CD4-positive, alpha-beta T cell treated with Interleukin-12 subunit alpha and Interleukin-12 subunit beta, for 1 hour (primary cell): ENCODE measurements at regions not wholly inside any gene's neighbourhood (a gene's known extent, or its start where the extent isn't known, plus 50 kb on each side); places are given as distances from the start of the nearest gene placed in this dataset.
A peak's percentile ranks its signal among the peaks of the same experiment; 100 is the strongest.
"Not testable (repeated sequence)": the region's sequence is repeated elsewhere in the genome, so short reads cannot be mapped to it uniquely, and the experiment has no call there.

Source experiments
- DNase-seq: peaks from one replicate; pipeline ENCODE4 v3.0.0-alpha.2; 2020

GRCh38 chrY:12212394-12212793, 488.6 kb upstream of the USP9Y start:
- DNase-seq: no peak

GRCh38 chrY:12215564-12216022, 485.4 kb upstream of the USP9Y start:
- peak; percentile 3 for DNase-seq

- no peak for DNase-seq
Measured at GRCh38 chrY:12230921-12231320, 470.1 kb upstream of the USP9Y start.

DNA sequence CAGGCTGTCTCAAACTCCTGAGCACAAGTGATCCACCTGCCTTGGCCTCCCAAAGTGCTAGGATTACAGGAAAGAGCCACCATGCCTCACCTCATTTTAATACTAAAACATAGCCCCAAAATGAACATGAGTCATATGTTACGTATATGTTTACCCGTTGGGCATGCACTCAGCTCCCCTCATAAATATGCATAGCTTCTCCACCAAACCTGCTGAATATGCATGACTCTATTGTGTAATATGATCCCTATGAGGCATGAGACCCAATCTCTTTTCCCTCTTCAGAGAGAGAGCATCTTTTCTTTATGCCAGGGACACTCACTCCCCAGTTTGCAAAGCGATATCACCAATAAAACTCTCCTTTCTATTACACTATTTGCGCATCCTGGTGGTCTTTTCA, 464.6 kb upstream of the USP9Y start:
- no peak for DNase-seq

DNA sequence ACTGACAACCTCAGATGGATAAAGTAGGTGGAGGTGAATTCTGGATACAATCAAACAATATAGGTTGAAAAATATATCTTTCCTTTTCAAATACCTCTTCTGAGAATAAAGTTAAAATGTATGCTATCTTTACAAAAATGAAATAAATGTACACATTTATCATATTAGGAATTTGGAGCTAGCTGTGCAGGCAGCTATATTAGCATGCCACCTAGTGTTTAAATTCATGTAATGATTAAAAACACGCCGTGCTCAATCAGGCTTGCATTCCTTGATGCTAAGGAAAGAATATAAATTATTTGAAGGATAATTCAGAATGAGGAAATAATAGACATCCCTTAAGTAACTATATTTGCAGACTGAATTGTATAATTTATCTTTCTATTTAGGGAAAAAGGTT, 460.7 kb upstream of the USP9Y start:
- DNase-seq: not testable (repeated sequence)

GRCh38 chrY:12244146-12244545, 456.9 kb upstream of the USP9Y start:
- DNase-seq: no peak

GRCh38 chrY:12253756-12254155, 447.3 kb upstream of the USP9Y start:
- DNase-seq: no peak

GRCh38 chrY:12271162-12271561, 429.9 kb upstream of the USP9Y start:
- no peak for DNase-seq

- no peak for DNase-seq
Measured at GRCh38 chrY:12285608-12286007, 415.4 kb upstream of the USP9Y start.

- DNase-seq: no peak
Measured at GRCh38 chrY:12288919-12289318, 412.1 kb upstream of the USP9Y start.

DNA sequence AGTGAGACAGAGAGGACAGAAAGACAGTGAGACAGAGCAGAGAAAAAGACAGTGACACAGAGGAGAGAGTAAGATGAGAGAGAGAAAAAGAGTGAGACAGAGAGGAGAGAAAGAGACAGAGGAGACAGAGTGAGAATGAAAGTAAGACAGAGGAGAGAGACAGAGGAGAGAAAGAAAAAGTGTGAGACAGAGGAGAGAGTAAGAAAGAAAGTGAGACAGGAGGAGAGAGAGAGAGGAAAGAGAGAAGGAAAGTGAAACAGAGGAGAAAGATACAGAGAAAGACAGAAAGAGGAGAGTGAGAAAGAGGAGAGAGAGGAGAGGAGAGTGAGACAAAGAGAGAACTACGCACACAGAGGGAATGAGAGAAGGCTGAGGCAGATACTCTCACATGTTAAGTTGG, 411.6 kb upstream of the USP9Y start:
- no peak for DNase-seq

- no peak for DNase-seq
Measured at GRCh38 chrY:12292542-12292941, 408.5 kb upstream of the USP9Y start.

- DNase-seq: no peak
Measured at GRCh38 chrY:12296460-12296859, 404.6 kb upstream of the USP9Y start.

DNA sequence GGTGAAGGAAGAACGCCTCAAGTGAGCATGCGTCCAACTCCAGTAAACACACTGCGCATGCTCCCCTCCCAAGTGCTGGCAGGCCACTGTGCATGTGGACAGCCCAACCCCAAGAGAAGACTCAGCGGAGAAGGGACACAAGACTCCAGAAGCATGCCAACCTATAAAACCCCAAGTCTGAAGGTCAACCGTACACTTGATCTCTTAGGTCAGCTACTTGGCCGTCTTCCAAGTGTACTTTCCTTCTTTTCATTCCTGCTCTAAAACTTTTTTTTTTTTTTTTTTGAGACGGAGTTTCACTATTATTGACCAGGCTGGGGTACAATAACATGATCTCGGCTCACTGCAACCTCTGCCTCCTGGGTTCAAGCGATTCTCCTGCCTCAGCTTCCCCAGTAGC, 401.2 kb upstream of the USP9Y start:
- not testable (repeated sequence) for DNase-seq

DNA sequence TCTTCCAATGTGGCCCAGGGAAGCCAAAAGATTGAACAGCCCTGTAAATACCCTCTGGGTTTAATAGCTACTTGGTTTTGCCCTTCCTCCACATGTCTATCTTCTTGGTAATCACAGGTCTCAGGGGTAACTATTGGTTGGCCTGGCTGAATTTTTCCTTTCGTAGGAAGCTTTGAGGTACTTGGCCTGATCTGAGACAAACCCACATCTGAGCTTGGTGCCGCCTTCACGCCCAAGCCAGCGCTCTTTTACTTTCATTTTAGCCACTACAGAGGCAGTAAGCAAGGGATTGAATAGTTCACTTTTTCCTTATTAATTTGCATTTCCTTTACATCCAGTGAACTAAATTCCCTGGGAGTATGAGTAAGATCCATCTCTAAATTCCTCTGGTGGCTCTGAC, 397.6 kb upstream of the USP9Y start:
- peak; percentile 23 for DNase-seq

GRCh38 chrY:12305456-12305855, 395.6 kb upstream of the USP9Y start:
- no peak for DNase-seq

DNA sequence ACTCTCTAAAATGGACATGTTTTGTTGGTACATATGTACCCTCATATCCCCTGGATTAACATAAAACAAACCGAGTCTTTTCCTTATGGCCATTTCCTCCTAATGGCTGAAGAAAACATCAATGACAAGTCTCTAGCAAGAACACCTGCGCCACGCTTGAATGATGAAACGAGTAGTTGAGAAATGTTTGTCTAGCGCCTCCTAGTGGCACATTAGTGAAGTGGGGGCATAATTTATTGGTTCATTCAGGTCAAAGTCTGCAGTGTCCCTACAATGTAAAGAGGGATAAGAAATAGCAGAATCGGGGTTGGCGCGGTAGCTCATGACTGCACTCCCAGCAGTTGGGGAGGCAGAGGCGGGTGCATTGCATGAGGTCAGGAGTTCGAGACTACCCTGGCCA, 391.8 kb upstream of the USP9Y start:
- peak; percentile 40 for DNase-seq

GRCh38 chrY:12310832-12311231, 390.2 kb upstream of the USP9Y start:
- DNase-seq: no peak

DNA sequence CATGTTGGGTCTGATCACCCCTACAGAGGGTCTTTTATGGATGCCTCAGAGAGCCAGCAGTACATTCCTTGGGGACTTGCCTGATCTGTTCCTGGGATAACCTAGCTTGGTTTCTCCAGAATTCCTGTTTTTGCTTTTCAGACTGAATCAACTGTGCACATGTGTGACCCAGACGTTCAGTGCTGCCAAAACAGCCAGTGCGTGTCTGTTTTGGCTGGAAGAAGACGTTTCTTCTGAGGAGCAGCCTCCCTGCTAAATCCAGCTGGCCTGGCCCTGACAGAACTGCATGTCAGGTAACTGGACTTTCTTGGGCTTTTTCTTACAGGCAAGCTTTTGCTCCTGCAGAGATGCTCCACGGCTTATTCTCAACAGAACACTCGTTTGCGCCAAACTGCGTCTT, 373.3 kb upstream of the USP9Y start:
- no peak for DNase-seq

DNA sequence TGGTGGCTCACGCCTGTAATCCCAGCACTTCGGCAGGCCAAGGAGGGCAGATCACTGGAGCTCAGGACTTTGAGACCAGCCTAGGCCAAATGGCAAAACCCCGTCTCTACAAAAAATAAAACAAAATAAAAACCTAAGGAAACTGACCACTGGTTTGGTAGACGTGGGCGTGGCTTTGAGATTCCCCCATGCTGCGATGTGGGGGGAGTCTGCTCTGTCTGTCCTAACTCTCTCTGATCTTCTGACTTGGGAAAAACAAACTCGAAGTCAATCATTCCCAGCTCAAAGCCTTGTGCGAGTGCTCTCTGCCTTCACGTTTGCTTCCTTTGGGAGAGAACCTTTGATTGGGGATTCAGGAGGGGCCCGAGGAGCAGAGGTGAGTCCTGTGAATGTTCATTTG, 369.1 kb upstream of the USP9Y start:
- DNase-seq: not testable (repeated sequence)

- no peak for DNase-seq
Measured at GRCh38 chrY:12343211-12343610, 357.8 kb upstream of the USP9Y start.

- no peak for DNase-seq
Measured at GRCh38 chrY:12348181-12348580, 352.9 kb upstream of the USP9Y start.

DNA sequence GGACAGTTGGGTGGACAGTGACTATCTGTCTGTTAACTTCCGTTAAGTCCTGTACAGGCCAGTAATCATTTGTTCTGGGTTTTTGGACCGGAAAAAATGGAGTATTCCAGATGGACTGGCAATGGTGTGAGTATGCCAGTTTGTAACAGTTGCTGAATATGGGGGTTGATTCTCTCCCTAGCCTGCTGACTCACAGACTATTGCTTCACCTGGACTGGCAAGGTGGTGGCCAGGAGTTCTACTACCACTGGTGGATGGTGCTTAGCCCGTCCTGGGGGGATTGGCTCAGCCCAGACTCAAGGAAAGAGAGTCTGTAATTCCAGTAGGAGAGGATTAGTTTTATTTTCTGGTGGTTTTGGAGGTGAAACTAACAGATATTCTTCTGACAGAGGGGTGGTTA, 343.8 kb upstream of the USP9Y start:
- DNase-seq: no peak

DNA sequence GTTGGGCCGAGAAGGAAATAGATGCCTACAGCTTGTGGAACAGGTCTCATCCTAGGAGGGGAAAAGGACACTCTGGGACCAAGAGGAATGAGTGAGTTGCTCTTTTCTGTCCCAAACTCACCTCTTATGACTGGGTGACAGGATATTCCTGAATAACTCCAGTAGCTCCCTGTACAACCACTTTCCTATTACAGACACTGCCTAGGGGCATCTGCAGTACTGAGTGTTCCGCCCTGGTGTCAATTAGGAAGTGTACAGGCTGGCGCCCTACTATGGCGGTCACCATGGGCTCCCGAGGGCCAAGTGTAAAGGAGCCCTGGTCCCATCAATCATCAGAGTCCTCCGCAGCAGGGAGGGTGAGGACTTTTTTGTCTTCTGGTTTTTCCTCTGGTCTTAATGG, 343.4 kb upstream of the USP9Y start:
- DNase-seq: no peak

- no peak for DNase-seq
Measured at GRCh38 chrY:12358337-12358736, 342.7 kb upstream of the USP9Y start.

DNA sequence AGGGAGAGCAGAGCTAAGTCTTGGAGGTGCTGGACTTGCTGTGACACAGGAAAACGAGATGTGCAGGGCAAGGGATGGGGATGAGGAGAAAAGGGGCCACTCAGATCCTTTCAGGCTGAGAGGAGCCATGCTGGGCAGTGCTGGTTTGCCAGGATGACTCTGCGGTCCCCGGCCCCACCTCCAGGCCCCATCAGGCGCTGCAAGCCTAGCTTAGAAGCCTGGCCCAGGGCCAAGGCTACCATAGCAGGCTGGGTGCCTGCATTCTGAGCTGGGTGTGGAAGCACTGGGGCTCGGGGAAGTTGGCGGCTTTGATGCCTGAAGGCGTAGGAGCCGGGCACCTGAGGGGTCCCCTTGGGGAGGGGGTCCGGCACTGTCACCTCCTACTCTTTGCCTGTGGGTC, 341.2 kb upstream of the USP9Y start:
- DNase-seq: no peak
